Fibroblast of lung (primary cell): ENCODE measurements at regions not wholly inside any gene's neighbourhood (a gene's known extent, or its start where the extent isn't known, plus 50 kb on each side); places are given as distances from the start of the nearest gene placed in this dataset.

Source experiments
- EZH2 ChIP-seq: IDR thresholded peaks from 2 replicates; pipeline ENCODE4 v1.5.1; 2012; ENCODE audit warnings: low read length, control low read depth, mild to moderate bottlenecking; ENCODE audit errors: missing control alignments
- TF ChIP-seq, protein P1 (sequence below), 2 donors: IDR thresholded peaks in 1 of 2; conservative IDR thresholded peaks in 1 of 2; 1 replicate in 1 of 2; 2 replicates in 1 of 2; pipeline ENCODE4 v1.5.1; 2011 to 2012; ENCODE audit warnings: low read length in 2 of 2, control low read depth in 1 of 2, inconsistent platforms in 1 of 2, low read depth in 1 of 2, mild to moderate bottlenecking in 1 of 2

DNA sequence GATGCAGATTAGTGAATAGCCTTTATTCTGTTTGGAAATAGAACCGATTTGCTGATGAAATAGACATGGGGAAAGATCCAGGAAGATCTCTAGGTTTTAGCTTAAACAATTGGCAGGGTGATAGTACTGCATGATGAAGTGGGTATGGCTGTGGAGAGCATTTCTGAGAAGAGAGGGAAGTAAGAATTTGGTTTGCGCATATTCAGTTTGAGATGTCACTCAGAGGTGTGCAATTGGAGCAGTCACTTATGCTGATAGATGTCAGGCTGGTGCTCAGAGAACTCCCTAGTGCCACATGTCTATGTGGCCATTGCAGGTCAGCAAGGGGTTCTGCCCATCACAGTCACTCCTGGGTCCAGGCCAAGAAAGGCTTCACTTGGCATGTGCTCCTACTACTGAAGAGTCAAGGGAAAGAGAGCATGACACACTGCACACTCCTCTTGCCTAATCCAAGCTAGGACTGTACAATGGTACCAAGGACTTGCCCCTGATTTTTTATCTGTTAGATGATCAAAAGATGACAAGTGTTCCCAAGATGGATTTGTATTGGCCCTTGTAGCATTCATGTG, 57.2 kb upstream of the ST8SIA2 start:
- TF ChIP-seq, protein P1, sequence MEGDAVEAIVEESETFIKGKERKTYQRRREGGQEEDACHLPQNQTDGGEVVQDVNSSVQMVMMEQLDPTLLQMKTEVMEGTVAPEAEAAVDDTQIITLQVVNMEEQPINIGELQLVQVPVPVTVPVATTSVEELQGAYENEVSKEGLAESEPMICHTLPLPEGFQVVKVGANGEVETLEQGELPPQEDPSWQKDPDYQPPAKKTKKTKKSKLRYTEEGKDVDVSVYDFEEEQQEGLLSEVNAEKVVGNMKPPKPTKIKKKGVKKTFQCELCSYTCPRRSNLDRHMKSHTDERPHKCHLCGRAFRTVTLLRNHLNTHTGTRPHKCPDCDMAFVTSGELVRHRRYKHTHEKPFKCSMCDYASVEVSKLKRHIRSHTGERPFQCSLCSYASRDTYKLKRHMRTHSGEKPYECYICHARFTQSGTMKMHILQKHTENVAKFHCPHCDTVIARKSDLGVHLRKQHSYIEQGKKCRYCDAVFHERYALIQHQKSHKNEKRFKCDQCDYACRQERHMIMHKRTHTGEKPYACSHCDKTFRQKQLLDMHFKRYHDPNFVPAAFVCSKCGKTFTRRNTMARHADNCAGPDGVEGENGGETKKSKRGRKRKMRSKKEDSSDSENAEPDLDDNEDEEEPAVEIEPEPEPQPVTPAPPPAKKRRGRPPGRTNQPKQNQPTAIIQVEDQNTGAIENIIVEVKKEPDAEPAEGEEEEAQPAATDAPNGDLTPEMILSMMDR (conservative IDR thresholded peaks at IDR 0.05 in 1 of 2, IDR thresholded peaks at IDR 0.05 in 1 of 2; ENCODE audit: low read depth in 1 of 2, low read length in 2 of 2): no peak
- no peak for TF ChIP-seq EZH2
